ENCODE measurements at regions not wholly inside any gene's neighbourhood (a gene's known extent, or its start where the extent isn't known, plus 50 kb on each side); places are given as distances from the start of the nearest gene placed in this dataset.

- Histone ChIP-seq H3K27ac (ENCODE audit: control insufficient read depth, insufficient read depth, low read length) (no peak overlapping the region), H3K36me3 (ENCODE audit: control insufficient read depth in 2 of 2, extremely low read depth in 1 of 2, insufficient read depth in 2 of 2, low read length in 2 of 2) (no peaks in the 10 kb centered on the region), H3K9me1 (ENCODE audit: control insufficient read depth, extremely low read depth, insufficient read depth, low read length) (no peaks in the 10 kb centered on the region), H2AFZ (ENCODE audit: control insufficient read depth, low read length) (no peak overlapping the region), H3K9me3 (ENCODE audit: control insufficient read depth, low read depth, low read length) (no peaks in the 10 kb centered on the region), H3K9ac (ENCODE audit: control insufficient read depth, extremely low read depth, insufficient read depth, low read length) (no peak overlapping the region), H4K20me1 (ENCODE audit: control insufficient read depth, extremely low read depth, insufficient read depth, low read length) (no peaks in the 10 kb centered on the region), H3K4me3 (ENCODE audit: control insufficient read depth in 2 of 3, extremely low read depth in 1 of 3, insufficient read depth in 2 of 3, low read depth in 1 of 3, low read length in 3 of 3) (no peak overlapping the region), H3K27me3 (ENCODE audit: control insufficient read depth, extremely low read depth, insufficient read depth, low read length) (no peaks in the 10 kb centered on the region), H3K4me2 (ENCODE audit: control insufficient read depth, extremely low read depth, insufficient read depth, low read depth, low read length) (no peak overlapping the region), H3K4me1 (ENCODE audit: control insufficient read depth, extremely low read depth, insufficient read depth, low read length) (no peaks in the 10 kb centered on the region), H3K79me2 (ENCODE audit: control insufficient read depth, insufficient read depth, low read length) (no peaks in the 10 kb centered on the region)
- DNase-seq (ENCODE audit: low read depth, low spot score) (no peak), FAIRE-seq (no peak)
- TF ChIP-seq EZH2 (IDR thresholded peaks at IDR 0.05; ENCODE audit: low read length) (no peak), CTCF (optimal IDR thresholded peaks at IDR 0.05 in 1 of 3, IDR thresholded peaks at IDR 0.05 in 1 of 3, conservative IDR thresholded peaks at IDR 0.05 in 1 of 3; ENCODE audit: extremely low read depth in 1 of 3, insufficient read depth in 2 of 3, low read length in 3 of 3) (no peak)
- dilution Hi-C loops (cut with MboI; ENCODE audit: extremely low pct_ligation_motif_present, low sequenced_read_pairs): no loop called here
Observed at GRCh38 chr2:83654091-83654611, 804.9 kb downstream of the SUCLG1 start.

- H3K9me1 ChIP-seq (ENCODE audit: control insufficient read depth, extremely low read depth, insufficient read depth, low read length): no peaks in the 10 kb centered on the region
- no peak for DNase-seq (ENCODE audit: low read depth, low spot score)
- dilution Hi-C loops (cut with MboI; ENCODE audit: extremely low pct_ligation_motif_present, low sequenced_read_pairs): no loop called here
- H3K4me2 ChIP-seq (ENCODE audit: control insufficient read depth, extremely low read depth, insufficient read depth, low read depth, low read length): no peak overlapping the region
- no peak overlapping the region for H3K9ac ChIP-seq (ENCODE audit: control insufficient read depth, extremely low read depth, insufficient read depth, low read length)
- no peaks in the 10 kb centered on the region for H3K4me1 ChIP-seq (ENCODE audit: control insufficient read depth, extremely low read depth, insufficient read depth, low read length)
- H3K27ac ChIP-seq (ENCODE audit: control insufficient read depth, insufficient read depth, low read length): no peak overlapping the region
- no peaks in the 10 kb centered on the region for H3K27me3 ChIP-seq (ENCODE audit: control insufficient read depth, extremely low read depth, insufficient read depth, low read length)
- no peak for FAIRE-seq
- no peak overlapping the region for H2AFZ ChIP-seq (ENCODE audit: control insufficient read depth, low read length)
- no peaks in the 10 kb centered on the region for H3K36me3 ChIP-seq (ENCODE audit: control insufficient read depth in 2 of 2, extremely low read depth in 1 of 2, insufficient read depth in 2 of 2, low read length in 2 of 2)
- H3K9me3 ChIP-seq (ENCODE audit: control insufficient read depth, low read depth, low read length): no peaks in the 10 kb centered on the region
- H3K79me2 ChIP-seq (ENCODE audit: control insufficient read depth, insufficient read depth, low read length): no peaks in the 10 kb centered on the region
- no peak for TF ChIP-seq CTCF (optimal IDR thresholded peaks at IDR 0.05 in 1 of 3, IDR thresholded peaks at IDR 0.05 in 1 of 3, conservative IDR thresholded peaks at IDR 0.05 in 1 of 3; ENCODE audit: extremely low read depth in 1 of 3, insufficient read depth in 2 of 3, low read length in 3 of 3)
- TF ChIP-seq EZH2 (IDR thresholded peaks at IDR 0.05; ENCODE audit: low read length): no peak
- no peak overlapping the region for H3K4me3 ChIP-seq (ENCODE audit: control insufficient read depth in 2 of 3, extremely low read depth in 1 of 3, insufficient read depth in 2 of 3, low read depth in 1 of 3, low read length in 3 of 3)
- H4K20me1 ChIP-seq (ENCODE audit: control insufficient read depth, extremely low read depth, insufficient read depth, low read length): no peaks in the 10 kb centered on the region
Observed at GRCh38 chr2:83650898-83651297, 808.2 kb downstream of the SUCLG1 start.
